ENCODE measurements at regions not wholly inside any gene's neighbourhood (a gene's known extent, or its start where the extent isn't known, plus 50 kb on each side); places are given as distances from the start of the nearest gene placed in this dataset.

GRCh38 chr6:40015530-40015929, 81.3 kb upstream of the MOCS1 start:
- Histone ChIP-seq H2AFZ (ENCODE audit: control insufficient read depth, low read length) (no peak overlapping the region), H3K4me3 (ENCODE audit: control insufficient read depth in 2 of 3, extremely low read depth in 1 of 3, insufficient read depth in 2 of 3, low read depth in 1 of 3, low read length in 3 of 3) (no peak overlapping the region), H3K4me1 (ENCODE audit: control insufficient read depth, extremely low read depth, insufficient read depth, low read length) (peaks cover 3% of the 10 kb centered on the region), H3K27me3 (ENCODE audit: control insufficient read depth, extremely low read depth, insufficient read depth, low read length) (no peaks in the 10 kb centered on the region), H3K36me3 (ENCODE audit: control insufficient read depth in 2 of 2, extremely low read depth in 1 of 2, insufficient read depth in 2 of 2, low read length in 2 of 2) (no peaks in the 10 kb centered on the region), H3K4me2 (ENCODE audit: control insufficient read depth, extremely low read depth, insufficient read depth, low read depth, low read length) (no peak overlapping the region), H4K20me1 (ENCODE audit: control insufficient read depth, extremely low read depth, insufficient read depth, low read length) (no peaks in the 10 kb centered on the region), H3K27ac (ENCODE audit: control insufficient read depth, insufficient read depth, low read length) (no peak overlapping the region), H3K9ac (ENCODE audit: control insufficient read depth, extremely low read depth, insufficient read depth, low read length) (no peak overlapping the region), H3K9me3 (ENCODE audit: control insufficient read depth, low read depth, low read length) (no peaks in the 10 kb centered on the region), H3K9me1 (ENCODE audit: control insufficient read depth, extremely low read depth, insufficient read depth, low read length) (no peaks in the 10 kb centered on the region), H3K79me2 (ENCODE audit: control insufficient read depth, insufficient read depth, low read length) (no peaks in the 10 kb centered on the region)
- DNase-seq (ENCODE audit: low read depth, low spot score) (no peak), FAIRE-seq (no peak)
- dilution Hi-C loops (cut with MboI; ENCODE audit: extremely low pct_ligation_motif_present, low sequenced_read_pairs), result no loop called here
- no peak for TF ChIP-seq CTCF (optimal IDR thresholded peaks at IDR 0.05 in 1 of 3, IDR thresholded peaks at IDR 0.05 in 1 of 3, conservative IDR thresholded peaks at IDR 0.05 in 1 of 3; ENCODE audit: extremely low read depth in 1 of 3, insufficient read depth in 2 of 3, low read length in 3 of 3)
- no peak for TF ChIP-seq EZH2 (IDR thresholded peaks at IDR 0.05; ENCODE audit: low read length)

GRCh38 chr6:40011844-40012243, 77.6 kb upstream of the MOCS1 start:
- H3K9me1 ChIP-seq (ENCODE audit: control insufficient read depth, extremely low read depth, insufficient read depth, low read length), result no peaks in the 10 kb centered on the region
- dilution Hi-C loops (cut with MboI; ENCODE audit: extremely low pct_ligation_motif_present, low sequenced_read_pairs), result no loop called here
- H2AFZ ChIP-seq (ENCODE audit: control insufficient read depth, low read length), result no peak overlapping the region
- no peaks in the 10 kb centered on the region for H4K20me1 ChIP-seq (ENCODE audit: control insufficient read depth, extremely low read depth, insufficient read depth, low read length)
- TF ChIP-seq CTCF (optimal IDR thresholded peaks at IDR 0.05 in 1 of 3, IDR thresholded peaks at IDR 0.05 in 1 of 3, conservative IDR thresholded peaks at IDR 0.05 in 1 of 3; ENCODE audit: extremely low read depth in 1 of 3, insufficient read depth in 2 of 3, low read length in 3 of 3), result no peak
- TF ChIP-seq EZH2 (IDR thresholded peaks at IDR 0.05; ENCODE audit: low read length), result no peak
- FAIRE-seq (peak; percentile 44), DNase-seq (ENCODE audit: low read depth, low spot score) (no peak)
- peaks cover 6% of the 10 kb centered on the region for H3K4me1 ChIP-seq (ENCODE audit: control insufficient read depth, extremely low read depth, insufficient read depth, low read length)
- H3K36me3 ChIP-seq (ENCODE audit: control insufficient read depth in 2 of 2, extremely low read depth in 1 of 2, insufficient read depth in 2 of 2, low read length in 2 of 2), result no peaks in the 10 kb centered on the region
- H3K27me3 ChIP-seq (ENCODE audit: control insufficient read depth, extremely low read depth, insufficient read depth, low read length), result no peaks in the 10 kb centered on the region
- H3K4me2 ChIP-seq (ENCODE audit: control insufficient read depth, extremely low read depth, insufficient read depth, low read depth, low read length), result no peak overlapping the region
- no peak overlapping the region for H3K27ac ChIP-seq (ENCODE audit: control insufficient read depth, insufficient read depth, low read length)
- H3K9me3 ChIP-seq (ENCODE audit: control insufficient read depth, low read depth, low read length), result no peaks in the 10 kb centered on the region
- H3K4me3 ChIP-seq (ENCODE audit: control insufficient read depth in 2 of 3, extremely low read depth in 1 of 3, insufficient read depth in 2 of 3, low read depth in 1 of 3, low read length in 3 of 3), result no peak overlapping the region
- no peaks in the 10 kb centered on the region for H3K79me2 ChIP-seq (ENCODE audit: control insufficient read depth, insufficient read depth, low read length)
- no peak overlapping the region for H3K9ac ChIP-seq (ENCODE audit: control insufficient read depth, extremely low read depth, insufficient read depth, low read length)

All from keratinocyte (primary cell).